Body of pancreas (tissue), 4 donors: ENCODE measurements at regions not wholly inside any gene's neighbourhood (a gene's known extent, or its start where the extent isn't known, plus 50 kb on each side); places are given as distances from the start of the nearest gene placed in this dataset.

ENCODE experiments used
- ATAC-seq: fragments of 150-250 bp; one replicate; pipeline ENCODE4 v1.9.1; 2016
- DNase-seq, 4 donors: peaks; one replicate each; pipeline ENCODE4 v3.0.0-alpha.2; 2019
- H3K27ac ChIP-seq, 4 donors: fragments of 200-600 bp; sonication (generic); 1 replicate in 3 of 4; 2 replicates in 1 of 4; pipeline versions ENCODE4 v1.5.1 to v1.6.1; 2016 to 2019; ENCODE audit warnings: mild to moderate bottlenecking in 1 of 4, mixed read lengths in 1 of 4, moderate library complexity in 1 of 4
- H3K27me3 ChIP-seq, 2 donors: fragments of 200-600 bp; sonication (generic); one replicate each; pipeline ENCODE4 v1.6.0; 2016; ENCODE audit warnings: mild to moderate bottlenecking in 1 of 2
- H3K36me3 ChIP-seq, 2 donors: fragments of 200-600 bp; sonication (generic); replicated peaks in 1 of 2; 2 replicates each; pipeline ENCODE4 v1.5.1; 2016; ENCODE audit warnings: low read depth in 2 of 2; ENCODE audit not compliant: insufficient read depth in 1 of 2
- H3K4me1 ChIP-seq: fragments of 200-600 bp; sonication (generic); one replicate; pipeline ENCODE4 v1.6.0; 2016
- H3K4me3 ChIP-seq, 2 donors: fragments of 200-600 bp; sonication (generic); 1 replicate in 1 of 2; 2 replicates in 1 of 2; pipeline ENCODE4 v1.5.1; 2016 to 2019
- H3K9me3 ChIP-seq, 3 donors: fragments of 200-600 bp; sonication (generic); 1 replicate in 2 of 3; 2 replicates in 1 of 3; pipeline ENCODE4 v1.5.1; 2016
- POLR2A ChIP-seq, 3 donors: fragments of 450-650 bp; IDR thresholded peaks; one replicate each; pipeline ENCODE4 v1.6.1; 2016; ENCODE audit warnings: antibody characterized with exemption in 3 of 3, mild to moderate bottlenecking in 2 of 3
- WGBS, 2 donors: methylation state at CpG; one replicate each; pipeline ENCODE4 v1.1.5; 2017; 5-methylcytosine and 5-hydroxymethylcytosine counted together
- intact Hi-C: fragments of 100-400 bp; cut with DNase I; formaldehyde crosslinking; loops from one replicate; pipeline ENCODE4 v1.15.1; 2023
- TF ChIP-seq, protein P1 (sequence below), 7 experiments: fragments of 450-650 bp in 4 of 7; fragments of 200-600 bp in 3 of 7; sonication (generic) in 3 of 7; IDR thresholded peaks; one replicate each; pipeline ENCODE4 v1.5.1; 2016 to 2019; ENCODE audit warnings: antibody characterized with exemption in 7 of 7

DNA sequence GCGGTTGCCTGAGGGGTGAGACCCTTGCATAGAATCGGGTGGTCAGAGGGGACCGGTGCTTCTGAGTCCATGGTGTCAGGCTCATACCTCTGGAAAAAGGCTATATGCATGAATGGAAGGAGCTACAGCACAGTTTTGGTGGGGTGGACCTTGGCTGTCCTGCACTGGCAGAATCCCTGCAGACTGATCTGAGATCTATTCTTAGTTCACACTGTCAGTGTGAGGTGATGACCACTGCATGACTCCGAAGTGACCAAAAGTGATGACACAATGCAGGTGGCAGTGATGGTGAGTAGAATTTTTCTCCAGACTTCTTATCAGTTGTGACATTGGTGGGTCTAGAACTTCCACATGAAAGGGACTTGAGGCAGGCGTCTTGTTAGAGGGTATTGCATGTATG, 105.2 kb upstream of the SLC28A3 start:
- 84 to 91% methylated on average over 5 of the region's 5 CpGs for WGBS, 2 donors

GRCh38 chr9:84447305-84447704, 106.7 kb upstream of the SLC28A3 start:
- DNase-seq (no peak), ATAC-seq (no peak)
- H3K4me3 ChIP-seq: no peak overlapping the region
- TF ChIP-seq, protein P1, sequence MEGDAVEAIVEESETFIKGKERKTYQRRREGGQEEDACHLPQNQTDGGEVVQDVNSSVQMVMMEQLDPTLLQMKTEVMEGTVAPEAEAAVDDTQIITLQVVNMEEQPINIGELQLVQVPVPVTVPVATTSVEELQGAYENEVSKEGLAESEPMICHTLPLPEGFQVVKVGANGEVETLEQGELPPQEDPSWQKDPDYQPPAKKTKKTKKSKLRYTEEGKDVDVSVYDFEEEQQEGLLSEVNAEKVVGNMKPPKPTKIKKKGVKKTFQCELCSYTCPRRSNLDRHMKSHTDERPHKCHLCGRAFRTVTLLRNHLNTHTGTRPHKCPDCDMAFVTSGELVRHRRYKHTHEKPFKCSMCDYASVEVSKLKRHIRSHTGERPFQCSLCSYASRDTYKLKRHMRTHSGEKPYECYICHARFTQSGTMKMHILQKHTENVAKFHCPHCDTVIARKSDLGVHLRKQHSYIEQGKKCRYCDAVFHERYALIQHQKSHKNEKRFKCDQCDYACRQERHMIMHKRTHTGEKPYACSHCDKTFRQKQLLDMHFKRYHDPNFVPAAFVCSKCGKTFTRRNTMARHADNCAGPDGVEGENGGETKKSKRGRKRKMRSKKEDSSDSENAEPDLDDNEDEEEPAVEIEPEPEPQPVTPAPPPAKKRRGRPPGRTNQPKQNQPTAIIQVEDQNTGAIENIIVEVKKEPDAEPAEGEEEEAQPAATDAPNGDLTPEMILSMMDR (IDR thresholded peaks at IDR 0.05): no peak
- no peak for TF ChIP-seq POLR2A (IDR thresholded peaks at IDR 0.05)
- H3K27ac ChIP-seq: no peak overlapping the region
- WGBS, 2 donors: 86% methylated on average over 2 of the region's 2 CpGs
- H3K27me3 ChIP-seq: no peaks in the 10 kb centered on the region
- H3K36me3 ChIP-seq: no peaks in the 10 kb centered on the region
- no peaks in the 10 kb centered on the region for H3K4me1 ChIP-seq
- H3K9me3 ChIP-seq: no peaks in the 10 kb centered on the region
- intact Hi-C loops: no loop called here

More for the DNA sequence above, 105.2 kb upstream of the SLC28A3 start:
- intact Hi-C loops: no loop called here
- DNase-seq (no peak), ATAC-seq (no peak)
- no peaks in the 10 kb centered on the region for H3K36me3 ChIP-seq
- H3K4me3 ChIP-seq: no peak overlapping the region
- TF ChIP-seq, protein P1 (IDR thresholded peaks at IDR 0.05): no peak
- no peak for TF ChIP-seq POLR2A (IDR thresholded peaks at IDR 0.05)
- H3K4me1 ChIP-seq: no peaks in the 10 kb centered on the region
- no peaks in the 10 kb centered on the region for H3K9me3 ChIP-seq
- H3K27me3 ChIP-seq: no peaks in the 10 kb centered on the region
- H3K27ac ChIP-seq: no peak overlapping the region

DNA sequence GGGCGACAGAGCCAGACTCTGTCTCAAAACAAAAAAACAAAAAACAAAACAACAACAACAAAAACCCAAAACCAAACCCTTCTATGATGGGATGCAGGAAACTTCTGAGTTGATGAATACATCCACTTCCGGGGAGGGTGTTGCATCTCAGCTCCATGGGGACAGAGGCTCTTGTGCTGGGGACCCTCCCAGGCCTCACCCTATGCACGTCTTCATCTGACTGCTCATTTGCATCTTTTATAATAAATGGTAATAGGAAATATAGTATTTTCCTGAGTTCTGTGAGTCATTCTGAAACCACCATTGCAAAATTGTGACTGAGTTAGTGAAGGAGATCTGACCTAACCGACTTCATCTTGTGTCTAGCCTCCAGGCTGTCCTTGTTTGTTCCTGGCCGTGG, 109.5 kb upstream of the SLC28A3 start:
- H3K36me3 ChIP-seq: no peaks in the 10 kb centered on the region
- intact Hi-C loops: no loop called here
- H3K27ac ChIP-seq: no peak overlapping the region
- no peak overlapping the region for H3K4me3 ChIP-seq
- H3K9me3 ChIP-seq: no peaks in the 10 kb centered on the region
- ATAC-seq: no peak
- H3K27me3 ChIP-seq: no peaks in the 10 kb centered on the region
- no peak for DNase-seq
- 50 to 64% methylated on average over 5 of the region's 5 CpGs for WGBS, 2 donors
- TF ChIP-seq, protein P1 (IDR thresholded peaks at IDR 0.05): no peak
- no peak for TF ChIP-seq POLR2A (IDR thresholded peaks at IDR 0.05)
- H3K4me1 ChIP-seq: no peaks in the 10 kb centered on the region

GRCh38 chr9:84456527-84456926, 116.0 kb upstream of the SLC28A3 start:
- Histone ChIP-seq H3K27ac (no peak overlapping the region), H3K36me3 (no peaks in the 10 kb centered on the region), H3K9me3 (no peaks in the 10 kb centered on the region), H3K4me1 (no peaks in the 10 kb centered on the region), H3K27me3 (no peaks in the 10 kb centered on the region), H3K4me3 (no peak overlapping the region)
- no peak for ATAC-seq
- TF ChIP-seq, protein P1 (IDR thresholded peaks at IDR 0.05): no peak
- no peak for TF ChIP-seq POLR2A (IDR thresholded peaks at IDR 0.05)
- WGBS, 2 donors: 70 to 83% methylated on average over 2 of the region's 2 CpGs
- intact Hi-C loops: no loop called here
- no peak for DNase-seq

DNA sequence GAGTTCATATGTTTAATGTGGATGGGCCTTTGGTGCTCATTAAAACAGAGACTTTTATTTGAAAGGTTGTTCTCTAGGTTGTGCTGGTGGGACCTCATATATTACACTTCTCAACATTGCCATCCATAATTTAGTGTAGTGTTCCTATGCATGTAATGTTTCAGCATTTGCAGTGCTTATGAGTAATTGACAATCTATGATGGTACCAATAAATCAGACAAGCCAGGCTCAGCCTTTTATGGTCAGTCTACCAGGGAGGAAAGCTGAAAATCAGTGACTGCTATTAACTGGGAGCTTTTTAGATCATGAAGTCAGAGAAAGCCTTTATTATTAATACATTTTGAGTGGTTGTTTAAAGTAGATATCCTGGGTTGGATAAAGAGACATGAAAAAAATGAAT, 120.1 kb upstream of the SLC28A3 start:
- TF ChIP-seq, protein P1 (IDR thresholded peaks at IDR 0.05): no peak
- TF ChIP-seq POLR2A (IDR thresholded peaks at IDR 0.05): no peak
- intact Hi-C loops: no loop called here
- no peaks in the 10 kb centered on the region for H3K27me3 ChIP-seq
- no peaks in the 10 kb centered on the region for H3K4me1 ChIP-seq
- H3K27ac ChIP-seq: no peak overlapping the region
- DNase-seq: no peak
- no peaks in the 10 kb centered on the region for H3K36me3 ChIP-seq
- no peak for ATAC-seq
- no peaks in the 10 kb centered on the region for H3K9me3 ChIP-seq
- no peak overlapping the region for H3K4me3 ChIP-seq
